ENCODE measurements at regions not wholly inside any gene's neighbourhood (a gene's known extent, or its start where the extent isn't known, plus 50 kb on each side); places are given as distances from the start of the nearest gene placed in this dataset.

- TF ChIP-seq GTF2I (CRISPR knock-in tag; conservative IDR thresholded peaks at IDR 0.05) (no peak), SOX15 (CRISPR knock-in tag; IDR thresholded peaks at IDR 0.05) (no peak), ZNF121 (CRISPR knock-in tag; IDR thresholded peaks at IDR 0.05) (no peak)
- TF ChIP-seq, protein P1, sequence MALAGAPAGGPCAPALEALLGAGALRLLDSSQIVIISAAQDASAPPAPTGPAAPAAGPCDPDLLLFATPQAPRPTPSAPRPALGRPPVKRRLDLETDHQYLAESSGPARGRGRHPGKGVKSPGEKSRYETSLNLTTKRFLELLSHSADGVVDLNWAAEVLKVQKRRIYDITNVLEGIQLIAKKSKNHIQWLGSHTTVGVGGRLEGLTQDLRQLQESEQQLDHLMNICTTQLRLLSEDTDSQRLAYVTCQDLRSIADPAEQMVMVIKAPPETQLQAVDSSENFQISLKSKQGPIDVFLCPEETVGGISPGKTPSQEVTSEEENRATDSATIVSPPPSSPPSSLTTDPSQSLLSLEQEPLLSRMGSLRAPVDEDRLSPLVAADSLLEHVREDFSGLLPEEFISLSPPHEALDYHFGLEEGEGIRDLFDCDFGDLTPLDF (CRISPR knock-in tag; IDR thresholded peaks at IDR 0.05): no peak
- DNase-seq (ENCODE audit: low spot score) (no peak), ATAC-seq (no peak)
- ChIA-PET CTCF (no interaction called here), POLR2A (no interaction called here)
- Mint-ChIP-seq H3K4me3 (no peak overlapping the region), H3K9me3 (peaks cover 38% of the 10 kb centered on the region), H3K27ac (no peak overlapping the region), H3K4me1 (peaks cover 31% of the 10 kb centered on the region), H3K27me3 (ENCODE audit: low read depth) (no peaks in the 10 kb centered on the region; the same call in 1 of the 2 replicates), H3K36me3 (peaks cover 31% of the 10 kb centered on the region)
Observed at GRCh38 chr10:33074443-33074842, 116.4 kb upstream of the ITGB1 start.

DNA sequence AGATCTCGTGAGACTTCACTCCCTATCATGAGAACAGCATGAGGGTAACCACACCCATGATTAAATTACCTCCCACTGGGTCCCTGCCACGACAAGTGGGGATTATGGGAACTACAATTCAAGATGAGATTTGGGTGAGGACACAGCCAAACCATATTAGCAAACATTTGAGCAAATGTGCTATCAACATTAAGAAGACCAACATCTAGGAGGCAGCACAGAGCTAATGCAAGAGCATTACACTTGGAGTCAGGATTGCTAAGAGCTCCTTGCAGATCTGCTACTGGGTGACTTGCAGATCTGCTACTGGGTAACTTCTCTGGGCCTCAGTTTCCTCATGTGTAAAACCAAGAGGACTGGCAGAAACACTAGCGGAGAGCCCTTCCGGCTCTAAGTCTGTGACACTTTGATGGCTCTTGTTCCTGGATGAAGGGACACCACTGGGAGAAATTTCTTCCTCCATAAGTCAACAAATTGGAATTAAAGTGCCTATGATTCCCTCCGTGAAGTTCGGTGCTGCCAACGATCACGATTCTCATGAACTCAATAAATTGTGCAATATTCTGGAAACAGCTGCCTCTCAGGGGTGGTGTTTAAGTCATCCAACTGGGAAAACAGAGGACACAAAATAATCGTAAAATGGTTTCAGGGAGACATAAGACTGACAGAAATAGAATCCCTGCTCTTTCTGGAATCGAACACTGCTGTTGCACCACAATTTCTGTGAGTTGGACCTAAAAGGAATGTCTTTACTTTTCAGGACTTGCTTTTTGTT lies 115.8 kb upstream of the ITGB1 start:
- Mint-ChIP-seq H3K36me3 (peaks cover 31% of the 10 kb centered on the region), H3K27me3 (ENCODE audit: low read depth) (no peaks in the 10 kb centered on the region; the same call in 1 of the 2 replicates), H3K4me1 (peaks cover 31% of the 10 kb centered on the region), H3K27ac (no peak overlapping the region), H3K9me3 (peaks cover 42% of the 10 kb centered on the region), H3K4me3 (no peak overlapping the region)
- no peak for DNase-seq (ENCODE audit: low spot score)
- ChIA-PET POLR2A (no interaction called here), CTCF (interaction anchor here (0.7 to 1.8 kb wide), 4 partner anchors 22 to 279 kb away, joined by 3 to 9 read pairs (median 4); no protein-coding TSS in a partner anchor)
- no peak for ATAC-seq
- TF ChIP-seq JAZF1 (CRISPR knock-in tag; IDR thresholded peaks at IDR 0.05) (no peak), FOXK1 (CRISPR knock-in tag; IDR thresholded peaks at IDR 0.05) (no peak), ZNF232 (CRISPR knock-in tag; IDR thresholded peaks at IDR 0.05) (no peak), AFF4 (CRISPR knock-in tag; IDR thresholded peaks at IDR 0.05; ENCODE audit: borderline replicate concordance) (no peak), RORB (CRISPR knock-in tag; IDR thresholded peaks at IDR 0.05) (no peak)
- TF ChIP-seq, protein P2, sequence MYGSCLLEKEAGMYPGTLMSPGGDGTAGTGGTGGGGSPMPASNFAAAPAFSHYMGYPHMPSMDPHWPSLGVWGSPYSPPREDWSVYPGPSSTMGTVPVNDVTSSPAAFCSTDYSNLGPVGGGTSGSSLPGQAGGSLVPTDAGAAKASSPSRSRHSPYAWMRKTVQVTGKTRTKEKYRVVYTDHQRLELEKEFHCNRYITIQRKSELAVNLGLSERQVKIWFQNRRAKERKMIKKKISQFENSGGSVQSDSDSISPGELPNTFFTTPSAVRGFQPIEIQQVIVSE (CRISPR knock-in tag; IDR thresholded peaks at IDR 0.05; ENCODE audit: borderline replicate concordance): no peak
- TF ChIP-seq, protein P3, sequence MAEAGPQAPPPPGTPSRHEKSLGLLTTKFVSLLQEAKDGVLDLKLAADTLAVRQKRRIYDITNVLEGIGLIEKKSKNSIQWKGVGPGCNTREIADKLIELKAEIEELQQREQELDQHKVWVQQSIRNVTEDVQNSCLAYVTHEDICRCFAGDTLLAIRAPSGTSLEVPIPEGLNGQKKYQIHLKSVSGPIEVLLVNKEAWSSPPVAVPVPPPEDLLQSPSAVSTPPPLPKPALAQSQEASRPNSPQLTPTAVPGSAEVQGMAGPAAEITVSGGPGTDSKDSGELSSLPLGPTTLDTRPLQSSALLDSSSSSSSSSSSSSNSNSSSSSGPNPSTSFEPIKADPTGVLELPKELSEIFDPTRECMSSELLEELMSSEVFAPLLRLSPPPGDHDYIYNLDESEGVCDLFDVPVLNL (CRISPR knock-in tag; IDR thresholded peaks at IDR 0.05; ENCODE audit: borderline replicate concordance, low read depth): no peak

GRCh38 chr10:33071857-33072256 lies 113.8 kb upstream of the ITGB1 start:
- peak overlapping the region; percentile 69 for H3K27ac Mint-ChIP-seq
- CTCF ChIA-PET: no interaction called here
- no peaks in the 10 kb centered on the region for H3K27me3 Mint-ChIP-seq (ENCODE audit: low read depth)
- no peak for DNase-seq (ENCODE audit: low spot score)
- peaks cover 28% of the 10 kb centered on the region for H3K36me3 Mint-ChIP-seq
- no peak overlapping the region for H3K4me3 Mint-ChIP-seq
- TF ChIP-seq ARID4B (CRISPR knock-in tag; IDR thresholded peaks at IDR 0.05; ENCODE audit: borderline replicate concordance): no peak
- TF ChIP-seq SOX15 (CRISPR knock-in tag; IDR thresholded peaks at IDR 0.05): no peak
- TF ChIP-seq ZNF532 (CRISPR knock-in tag; IDR thresholded peaks at IDR 0.05; ENCODE audit: borderline replicate concordance): no peak
- no peak for TF ChIP-seq ETV6 (CRISPR knock-in tag; IDR thresholded peaks at IDR 0.05)
- POLR2A ChIA-PET: no interaction called here
- peak; percentile 86 for ATAC-seq
- peaks cover 31% of the 10 kb centered on the region for H3K4me1 Mint-ChIP-seq
- H3K9me3 Mint-ChIP-seq: peaks cover 37% of the 10 kb centered on the region

Measured in WTC11 (cell line).